GM19455 (cell line): ENCODE measurements at regions not wholly inside any gene's neighbourhood (a gene's known extent, or its start where the extent isn't known, plus 50 kb on each side); places are given as distances from the start of the nearest gene placed in this dataset.

ENCODE experiments used
- ATAC-seq: cut with Tn5 transposase; IDR thresholded peaks from one replicate; pipeline ENCODE4 v1.9.1; 2021; ENCODE audit not compliant: unreplicated experiment

GRCh38 chr6:10307028-10307427 is 107.8 kb downstream of the TFAP2A start:
- ATAC-seq, result no peak

DNA sequence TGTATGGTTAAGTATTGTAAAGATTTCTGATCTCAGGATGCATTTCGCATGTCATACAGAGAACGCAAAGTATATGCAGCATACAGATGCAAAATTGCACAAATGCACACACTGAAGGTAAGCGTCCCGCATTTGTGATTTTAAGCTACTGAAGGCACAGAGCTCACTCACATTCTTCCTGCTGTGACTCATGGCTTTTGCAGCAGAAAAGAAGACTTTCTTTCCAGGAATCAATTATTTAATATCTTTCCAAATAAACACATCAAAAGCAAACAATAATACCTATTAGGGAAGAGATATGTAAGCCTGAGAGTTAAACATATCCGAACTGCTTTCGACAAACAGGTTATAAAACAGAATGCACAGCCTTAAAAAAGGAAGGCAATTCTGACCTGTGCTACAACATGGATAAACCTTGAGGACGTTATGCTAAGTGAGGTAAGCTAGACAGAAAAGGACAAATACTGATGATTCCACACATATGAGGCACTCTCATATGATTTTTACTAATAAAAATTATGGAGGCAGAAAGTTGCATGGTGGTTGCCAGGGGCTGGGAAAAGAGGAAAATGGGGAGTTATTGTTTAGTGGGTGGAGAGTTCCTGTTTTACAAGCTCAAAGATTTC is 109.0 kb downstream of the TFAP2A start:
- ATAC-seq, result no peak

DNA sequence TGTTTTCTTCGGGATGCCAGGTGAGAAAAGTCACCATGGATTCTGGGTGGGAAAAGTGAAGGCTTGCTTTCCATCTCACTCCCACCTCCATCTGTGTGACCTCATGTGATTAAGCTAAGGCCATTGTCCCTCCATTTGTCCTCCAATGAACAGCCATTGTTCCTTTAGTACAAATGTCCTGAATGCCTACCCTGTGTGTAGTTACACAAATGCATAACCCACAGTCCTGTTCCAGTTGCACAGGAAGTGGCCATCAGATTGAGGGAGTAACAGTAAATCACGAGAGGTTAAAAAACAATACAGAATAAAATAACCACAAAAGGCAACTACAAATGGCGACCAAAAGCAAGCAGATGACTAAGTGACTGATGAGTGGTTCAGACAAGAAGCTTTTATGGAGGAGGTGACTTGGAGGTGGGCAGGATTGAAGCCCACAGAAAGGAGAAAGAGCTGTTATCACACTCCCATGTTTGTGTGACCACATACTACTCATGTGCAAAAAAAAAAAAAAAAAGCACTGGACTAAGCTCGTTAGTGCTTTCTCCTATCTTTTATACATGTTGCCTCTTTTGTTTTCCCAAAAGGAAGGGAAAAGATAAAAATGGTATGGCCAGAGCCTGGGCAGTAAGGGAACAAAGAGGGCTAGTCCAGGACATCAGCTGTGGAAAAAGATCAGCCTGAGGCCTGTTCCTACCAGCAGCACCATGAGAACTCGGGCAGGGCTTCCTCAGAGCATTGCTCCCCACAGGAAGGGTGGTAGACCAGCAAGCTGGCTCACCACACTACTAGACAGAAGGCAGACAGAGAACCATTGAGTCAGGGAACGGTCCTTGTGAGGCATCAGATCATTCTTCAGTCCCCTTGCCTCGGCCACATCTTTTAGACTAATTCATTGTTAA is 111.0 kb downstream of the TFAP2A start:
- no peak for ATAC-seq

GRCh38 chr6:10302566-10303235 is 112.2 kb downstream of the TFAP2A start:
- ATAC-seq, result no peak

- ATAC-seq, result no peak
These were observed 114.8 kb downstream of the TFAP2A start for GRCh38 chr6:10300071-10300470.

GRCh38 chr6:10297832-10298231 is 117.0 kb downstream of the TFAP2A start:
- no peak for ATAC-seq

DNA sequence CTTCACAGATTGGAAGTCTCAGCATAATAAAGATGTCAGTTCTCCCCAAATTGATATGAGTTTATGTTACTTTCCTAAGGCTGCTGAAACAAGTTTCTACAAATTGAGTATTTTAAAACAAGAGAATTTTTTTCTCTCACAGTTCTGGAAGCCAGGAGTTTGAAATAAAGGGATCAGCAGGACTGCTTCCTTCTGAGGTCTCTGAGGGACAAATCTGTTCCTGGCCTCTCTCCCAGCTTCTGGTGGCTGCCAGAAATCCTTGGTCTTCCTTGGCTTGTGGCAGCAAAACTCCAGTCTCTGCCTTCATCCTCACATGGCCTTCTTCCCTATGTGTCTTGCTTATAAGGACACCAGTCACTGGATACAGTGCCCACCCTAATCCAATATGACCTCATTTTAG is 136.1 kb downstream of the TFAP2A start:
- no peak for ATAC-seq

DNA sequence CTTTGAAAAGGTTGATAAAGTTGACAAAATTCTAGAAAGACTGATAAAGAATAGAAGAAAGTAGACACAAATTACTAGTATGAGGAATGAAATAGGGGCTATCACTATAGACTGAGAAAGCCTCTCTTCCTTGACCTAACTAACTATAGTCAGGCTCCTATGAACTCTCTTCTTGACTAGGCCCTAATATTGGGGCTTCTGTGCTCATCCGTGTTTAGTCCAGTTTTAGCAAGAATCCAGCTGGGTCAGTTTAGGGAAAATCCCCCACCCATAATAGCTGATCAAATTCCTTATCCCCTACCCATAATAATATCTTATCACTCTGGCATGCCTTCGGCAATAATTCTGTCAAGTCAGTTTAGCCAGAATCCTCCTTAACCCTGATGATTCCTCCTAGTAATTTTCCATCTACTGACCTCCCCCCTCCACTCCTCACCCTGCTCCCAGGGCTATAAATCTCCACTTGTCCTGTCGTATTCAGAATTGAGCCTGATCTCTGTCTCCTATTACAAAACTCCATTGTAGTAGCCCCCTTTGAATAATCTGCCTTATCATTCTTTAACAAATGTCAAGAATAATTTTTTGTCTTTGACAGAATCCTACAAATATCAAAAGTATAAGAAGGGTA is 138.1 kb downstream of the TFAP2A start:
- no peak for ATAC-seq

DNA sequence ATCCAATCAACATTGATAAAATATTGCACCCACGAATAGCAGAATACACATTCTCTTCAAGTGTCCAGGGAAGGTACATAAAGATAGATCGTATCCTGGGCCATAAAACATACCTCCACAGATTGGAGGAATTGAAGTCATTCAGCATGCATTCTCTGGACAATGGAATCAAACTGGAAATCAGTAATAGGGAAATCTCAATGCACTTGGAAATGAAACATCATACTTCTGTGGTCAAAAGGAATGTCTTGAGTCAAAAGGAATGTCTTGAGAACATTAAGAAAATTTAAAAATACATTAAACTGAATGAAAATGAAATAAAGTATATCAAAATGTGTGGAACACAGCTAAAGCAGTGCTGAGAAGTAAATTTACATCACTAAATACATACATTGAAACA is 138.8 kb downstream of the TFAP2A start:
- no peak for ATAC-seq

DNA sequence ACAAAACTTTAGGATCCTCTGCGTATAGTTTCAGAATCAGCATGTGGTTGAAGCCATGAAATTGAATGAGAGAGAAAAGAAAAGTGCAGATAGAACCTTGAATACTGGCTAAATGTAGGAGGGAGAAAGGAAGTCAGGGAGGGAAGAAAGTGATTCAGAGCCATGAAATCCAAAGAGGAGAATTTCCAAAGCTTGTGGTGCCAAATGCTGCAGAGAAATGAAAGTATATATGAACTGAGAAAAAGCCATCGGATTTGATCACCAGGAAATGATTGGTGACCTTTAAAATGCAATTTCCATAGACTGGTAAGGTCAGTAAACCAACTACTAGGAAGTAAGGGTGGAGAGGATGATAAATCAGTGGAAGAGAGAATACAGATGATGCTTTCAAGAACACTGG is 142.3 kb downstream of the TFAP2A start:
- no peak for ATAC-seq

DNA sequence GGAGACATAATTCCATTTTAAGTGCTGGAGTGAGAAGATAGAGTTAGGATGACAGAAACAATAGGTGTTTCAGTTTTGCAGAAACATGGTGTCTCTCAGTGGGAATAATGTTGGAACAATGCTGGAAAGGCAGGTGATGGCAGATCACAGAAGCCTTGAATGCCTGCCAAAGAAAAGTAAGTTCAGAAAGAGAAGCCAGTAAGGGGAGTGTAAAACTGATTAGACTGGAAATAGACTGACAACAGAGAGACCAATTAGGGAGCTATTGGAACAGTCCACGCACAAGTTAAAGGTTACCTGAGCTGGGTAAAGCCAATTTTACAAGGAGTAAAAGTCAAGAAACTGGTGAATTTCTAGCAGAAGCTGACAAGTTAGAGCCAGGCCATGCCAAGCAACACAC is 142.9 kb downstream of the TFAP2A start:
- no peak for ATAC-seq

DNA sequence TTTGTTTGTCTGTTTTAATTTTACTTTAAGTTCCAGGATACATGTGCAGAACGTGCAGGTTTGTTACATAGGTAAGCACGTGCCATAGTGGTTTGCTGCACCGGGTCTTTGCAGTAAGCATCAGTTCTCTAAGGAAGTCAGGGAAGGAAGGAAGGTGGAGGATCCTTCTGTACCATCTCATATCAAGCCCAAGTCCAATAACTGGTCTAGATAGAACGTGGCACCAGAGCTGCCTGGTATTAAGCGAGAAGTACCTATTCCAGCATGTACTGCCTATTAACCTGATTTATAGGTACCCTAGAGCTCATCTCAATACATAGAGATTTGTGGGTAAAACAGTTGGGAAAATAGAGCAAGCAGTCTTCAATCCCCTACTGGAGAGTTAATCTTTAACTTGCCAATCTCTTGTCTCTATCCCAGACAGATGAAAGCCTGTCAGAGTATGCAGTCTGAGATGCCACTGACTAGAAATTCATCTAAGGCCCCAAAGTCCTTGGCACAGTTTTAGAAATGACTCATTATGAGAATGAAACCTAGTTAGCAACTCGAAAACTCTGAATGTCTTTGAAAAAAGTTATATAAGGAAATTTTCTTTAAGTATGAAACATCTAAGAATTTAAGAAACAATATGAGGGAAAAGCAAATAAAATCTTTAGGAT is 144.9 kb downstream of the TFAP2A start:
- ATAC-seq, result no peak

- no peak for ATAC-seq
These were observed 146.1 kb downstream of the TFAP2A start for GRCh38 chr6:10268611-10269310.

GRCh38 chr6:10268111-10268510 is 146.8 kb downstream of the TFAP2A start:
- ATAC-seq, result no peak

GRCh38 chr6:10266462-10266861 is 148.4 kb downstream of the TFAP2A start:
- no peak for ATAC-seq

- ATAC-seq, result no peak
These were observed 148.8 kb downstream of the TFAP2A start for GRCh38 chr6:10266061-10266460.

GRCh38 chr6:10262505-10262904 is 152.4 kb downstream of the TFAP2A start:
- ATAC-seq, result no peak

DNA sequence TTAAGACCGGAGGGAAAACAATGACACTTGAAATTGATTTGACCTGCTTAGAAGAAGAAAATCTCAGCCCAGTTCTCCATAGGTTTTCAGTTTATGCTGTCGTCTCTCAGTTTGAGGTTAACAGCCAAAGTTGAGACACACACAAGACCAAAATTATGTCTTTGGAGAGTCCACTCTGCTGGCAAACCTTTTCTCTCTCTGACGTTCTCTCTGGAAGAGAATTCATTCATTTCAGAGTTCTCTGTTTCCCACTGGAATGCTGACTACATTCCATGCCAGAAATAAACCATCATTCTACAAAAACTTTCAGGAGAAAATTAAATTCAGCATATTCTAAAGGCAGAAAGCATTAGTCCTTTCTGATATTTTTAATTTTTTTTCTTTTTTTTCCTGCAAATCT is 155.2 kb downstream of the TFAP2A start:
- no peak for ATAC-seq

DNA sequence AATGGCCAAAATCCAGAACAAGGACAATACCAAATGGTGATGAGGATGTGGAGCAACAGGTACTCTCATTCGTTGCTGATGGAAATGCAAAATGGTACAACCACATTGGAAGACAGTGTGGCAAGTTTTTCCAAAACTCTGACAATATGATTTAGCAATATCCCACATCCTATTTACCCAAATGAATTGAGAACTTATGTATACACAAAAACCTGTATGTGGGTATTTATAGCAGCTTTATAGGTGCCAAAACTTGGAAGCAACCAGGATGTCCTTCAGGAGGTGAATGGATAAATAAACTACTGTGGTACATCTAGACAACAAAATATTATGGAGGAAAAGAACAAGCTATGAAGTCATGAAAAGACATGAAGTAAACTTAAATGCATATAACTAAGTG is 156.5 kb downstream of the TFAP2A start:
- no peak for ATAC-seq

- no peak for ATAC-seq
These were observed 158.7 kb downstream of the TFAP2A start for GRCh38 chr6:10256113-10256690.
